Germinal center (tissue), 1 donor: ENCODE measurements at regions not wholly inside any gene's neighbourhood (a gene's known extent, or its start where the extent isn't known, plus 50 kb on each side); places are given as distances from the start of the nearest gene placed in this dataset.
"Not testable (repeated sequence)": the region's sequence is repeated elsewhere in the genome, so short reads cannot be mapped to it uniquely, and the experiment has no call there.

ENCODE experiments used
- DNase-seq: peaks from one replicate; pipeline ENCODE4 v3.0.0; 2012; ENCODE audit warnings: mixed read lengths, low spot score

DNA sequence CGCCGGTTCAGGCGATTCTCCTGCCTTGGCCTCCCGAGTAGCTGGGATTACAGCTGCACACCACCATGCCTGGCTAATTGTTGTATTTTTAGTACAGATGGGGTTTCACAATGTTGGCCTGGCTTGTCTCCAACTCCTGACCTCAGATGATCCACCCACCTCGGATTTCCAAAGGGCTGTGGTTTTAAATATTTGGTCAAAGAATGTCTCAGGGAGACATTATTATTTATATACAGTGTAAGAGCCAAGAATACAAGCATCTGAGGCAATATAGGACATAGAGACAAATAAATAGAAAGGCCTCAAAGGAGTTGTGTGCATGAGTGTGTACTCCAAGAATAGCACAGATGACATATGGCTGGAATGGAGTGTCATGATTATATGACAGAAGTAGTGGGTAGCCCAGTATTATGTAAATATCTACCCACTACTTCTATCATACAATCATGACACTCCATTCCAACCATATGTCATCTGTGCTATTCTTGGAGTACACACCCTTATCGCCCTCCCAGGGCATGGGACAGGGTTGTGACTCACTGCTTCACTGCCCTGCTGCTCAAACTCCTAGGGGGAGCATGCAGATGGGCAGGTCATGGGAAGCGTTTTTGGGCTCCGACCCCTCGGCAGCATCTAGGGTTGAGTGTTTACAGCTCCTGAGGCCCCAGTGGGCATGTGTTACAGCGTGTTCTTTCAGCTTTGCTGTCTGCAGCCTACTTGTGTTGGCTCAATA is 1649.8 kb upstream of the PCDH10 start:
- DNase-seq: no peak

- no peak for DNase-seq
Measured at GRCh38 chr4:131509521-131509920, 1639.6 kb upstream of the PCDH10 start.

DNA sequence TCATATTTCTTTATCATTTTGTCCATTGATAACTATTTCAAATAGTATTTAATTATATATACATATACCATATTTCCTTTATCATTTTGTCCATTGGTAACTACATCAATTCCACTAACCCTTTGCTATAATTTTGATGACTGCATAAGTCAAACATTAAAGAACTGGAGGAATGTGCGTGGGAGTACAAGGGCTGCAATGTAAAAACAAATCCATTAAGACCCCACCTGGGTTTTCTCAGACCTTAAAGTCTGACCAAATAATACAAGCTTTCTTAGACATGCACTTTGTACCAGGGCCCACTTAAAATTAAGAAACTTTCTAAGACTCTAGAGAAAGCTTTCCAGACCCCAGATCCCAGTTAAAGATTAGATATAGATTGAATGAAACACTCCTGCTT is 1622.4 kb upstream of the PCDH10 start:
- no peak for DNase-seq

- no peak for DNase-seq
Measured at GRCh38 chr4:131531087-131531486, 1618.0 kb upstream of the PCDH10 start.

- DNase-seq: no peak
Measured at GRCh38 chr4:131534944-131535645, 1614.0 kb upstream of the PCDH10 start.

DNA sequence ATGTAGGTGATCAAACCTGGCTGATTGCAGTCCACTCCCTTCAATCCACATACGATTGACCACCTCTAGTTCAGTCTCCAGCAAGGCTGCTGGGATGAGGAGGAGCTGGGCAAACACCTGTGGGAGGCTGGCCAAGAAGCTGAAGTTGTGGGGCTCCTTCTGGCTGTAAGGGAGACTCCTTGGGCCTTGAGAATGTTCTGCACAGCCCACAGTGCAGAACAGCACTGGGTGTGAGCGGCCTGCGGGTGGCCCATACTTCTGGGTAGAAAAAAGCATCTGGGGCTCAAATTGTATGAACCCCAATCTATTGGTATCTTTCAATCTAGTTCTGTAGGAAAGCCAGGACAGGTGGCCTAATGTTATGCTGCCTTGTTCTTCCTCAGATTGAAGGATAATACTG is 1608.8 kb upstream of the PCDH10 start:
- no peak for DNase-seq

DNA sequence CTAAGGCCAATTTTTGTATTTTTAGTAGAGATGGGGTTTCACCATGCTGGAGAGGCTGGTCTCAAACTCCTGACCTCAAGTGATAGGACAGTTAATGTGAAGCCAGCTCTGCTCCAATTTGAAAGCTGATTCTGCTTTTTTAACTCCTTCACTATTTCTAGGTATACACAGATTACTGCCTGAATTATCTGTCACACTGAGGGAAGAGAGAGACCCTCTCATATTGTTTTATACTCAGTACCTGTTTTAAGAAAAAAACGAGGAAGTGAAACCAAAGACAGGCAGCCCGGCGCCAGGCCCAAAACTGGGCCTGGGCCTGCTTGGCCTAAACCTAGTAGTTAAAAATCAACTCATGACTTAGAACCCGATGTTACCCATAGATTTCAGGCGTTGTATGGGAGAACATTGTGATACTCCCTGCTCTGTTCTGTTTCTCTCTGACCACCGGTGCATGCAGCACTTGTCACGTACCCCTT is 1601.5 kb upstream of the PCDH10 start:
- DNase-seq: no peak

- DNase-seq: no peak
Measured at GRCh38 chr4:131551306-131551705, 1597.8 kb upstream of the PCDH10 start.

- DNase-seq: no peak
Measured at GRCh38 chr4:131566026-131566425, 1583.1 kb upstream of the PCDH10 start.

DNA sequence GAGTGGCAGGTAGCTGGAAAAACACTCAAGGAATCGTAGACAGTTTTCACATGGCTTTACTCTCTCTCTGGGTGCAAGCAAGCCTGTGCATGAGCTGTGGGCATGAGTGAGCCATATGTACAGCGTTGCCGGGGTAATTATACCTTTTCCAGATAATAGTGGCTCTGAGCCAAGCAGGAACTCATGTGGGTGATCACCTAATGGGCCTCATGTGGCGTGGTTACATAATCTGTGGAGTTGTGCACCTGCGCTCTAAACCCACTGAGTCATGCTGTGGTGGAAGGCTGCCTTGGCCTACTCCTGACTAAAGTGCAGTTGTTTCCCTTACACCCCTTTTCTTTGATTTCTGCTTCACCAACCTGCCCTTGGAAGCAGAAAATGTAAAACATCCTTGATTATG is 1564.5 kb upstream of the PCDH10 start:
- no peak for DNase-seq

GRCh38 chr4:131595140-131595539 is 1554.0 kb upstream of the PCDH10 start:
- DNase-seq: no peak

DNA sequence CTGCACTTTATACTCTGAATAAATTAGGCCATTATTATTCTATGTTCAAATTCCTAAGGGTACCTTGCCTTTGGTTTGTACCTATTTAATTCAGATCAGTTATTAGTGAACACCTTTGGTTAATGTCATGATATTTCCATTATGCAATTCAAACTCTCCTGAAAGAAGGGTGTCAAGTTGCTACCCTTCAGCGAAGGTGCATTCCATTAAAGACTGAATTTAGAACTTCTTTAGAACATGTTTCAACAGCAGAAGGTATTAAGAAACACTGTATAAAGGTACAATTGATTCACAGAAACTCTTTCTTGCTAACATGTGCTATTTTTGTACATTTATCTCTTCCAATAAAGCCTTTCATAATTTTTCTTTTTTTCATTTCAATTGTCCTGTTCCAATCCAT is 1545.4 kb upstream of the PCDH10 start:
- DNase-seq: no peak

GRCh38 chr4:131609039-131609438 is 1540.1 kb upstream of the PCDH10 start:
- DNase-seq: no peak

GRCh38 chr4:131610517-131610916 is 1538.6 kb upstream of the PCDH10 start:
- DNase-seq: not testable (repeated sequence)

DNA sequence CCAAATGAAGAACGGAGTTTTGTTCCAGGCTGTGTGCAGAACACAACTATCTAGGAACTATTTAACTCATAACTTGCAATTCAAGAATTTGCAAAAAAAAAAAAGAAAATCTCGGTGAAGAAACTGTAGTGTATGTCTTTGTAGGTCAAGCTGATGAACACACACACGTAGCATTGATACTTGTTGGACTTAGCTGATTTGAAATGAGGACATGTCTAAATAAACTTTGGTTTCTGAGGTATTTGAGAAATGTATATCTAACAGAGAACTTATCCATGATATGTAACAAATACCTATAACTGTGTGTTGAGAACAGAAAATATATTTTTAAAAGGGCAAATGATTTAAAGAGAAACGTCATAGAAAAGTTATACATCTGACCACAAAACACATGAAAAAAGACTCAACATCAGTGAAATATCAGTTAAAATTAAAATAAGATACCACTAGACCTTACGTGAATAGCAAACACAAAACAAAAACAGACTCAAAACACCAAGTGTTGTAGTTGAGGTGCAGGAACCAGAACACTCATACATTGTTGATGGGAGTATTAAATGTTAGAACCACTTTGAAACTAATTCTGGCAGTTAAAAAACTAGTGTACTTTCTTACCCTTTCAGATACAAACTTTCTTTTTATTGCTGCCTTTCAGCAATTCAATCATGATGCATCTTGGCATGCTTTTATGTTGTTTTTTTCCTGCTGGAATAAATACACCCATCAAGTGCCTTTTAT is 1535.8 kb upstream of the PCDH10 start:
- DNase-seq: no peak

- DNase-seq: no peak
Measured at GRCh38 chr4:131613824-131614216, 1535.3 kb upstream of the PCDH10 start.

DNA sequence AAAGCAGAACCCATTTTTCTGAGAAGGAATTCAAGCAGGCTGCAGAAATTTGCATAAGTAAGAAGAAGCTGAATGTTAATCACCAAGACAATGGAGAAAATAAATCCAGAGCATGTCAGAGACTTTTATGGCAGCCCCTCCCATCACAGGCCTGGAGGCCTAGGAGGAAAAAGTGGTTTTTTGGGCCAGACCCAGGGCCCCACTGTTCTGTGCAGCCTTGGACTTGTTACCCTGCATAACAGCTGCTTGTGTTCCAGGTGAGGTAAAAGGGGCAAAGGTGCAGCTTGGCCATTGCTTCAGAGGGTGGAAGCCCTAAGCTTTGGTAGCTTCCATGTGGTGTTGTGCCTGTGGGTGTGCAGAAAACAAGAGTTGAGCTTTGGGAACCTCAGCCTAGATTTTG is 1516.2 kb upstream of the PCDH10 start:
- no peak for DNase-seq

- DNase-seq: no peak
Measured at GRCh38 chr4:131635191-131635590, 1513.9 kb upstream of the PCDH10 start.

DNA sequence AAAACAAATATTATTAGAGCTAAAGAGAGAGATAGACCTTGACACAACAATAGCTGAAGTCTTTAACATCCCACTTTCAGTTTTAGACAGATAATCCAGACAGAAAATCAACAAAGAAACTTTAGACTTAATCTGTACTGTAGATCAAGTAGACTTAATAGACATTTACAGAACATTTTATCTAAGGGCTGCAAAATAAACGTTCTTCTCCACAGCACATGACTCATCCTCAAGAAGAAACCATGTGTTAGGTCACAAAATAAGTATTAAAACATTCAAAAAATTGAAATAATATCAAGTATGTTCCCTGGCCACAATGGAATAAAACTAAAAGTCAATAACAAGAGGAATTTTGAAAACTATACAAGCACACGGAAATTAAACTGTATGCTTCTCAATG is 1510.3 kb upstream of the PCDH10 start:
- DNase-seq: no peak

DNA sequence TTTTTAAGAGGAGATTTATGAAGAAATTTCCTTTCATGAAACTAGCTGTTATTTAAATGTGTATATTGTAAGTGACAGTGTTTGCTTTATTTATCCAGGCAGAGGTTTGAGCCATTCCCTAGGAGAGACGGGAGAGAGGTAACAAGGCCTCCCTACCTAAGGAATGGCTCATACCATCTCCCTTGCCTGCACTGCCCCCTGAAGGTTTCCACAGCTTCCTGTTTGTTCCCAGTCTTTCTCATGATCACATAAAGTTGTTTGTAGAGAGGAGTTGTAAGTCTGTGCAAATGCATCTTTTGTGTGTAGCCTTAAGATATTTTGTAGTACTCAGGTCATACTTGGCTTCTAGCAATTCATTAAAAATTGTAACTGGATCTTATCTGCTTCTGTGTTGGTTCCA is 1504.5 kb upstream of the PCDH10 start:
- DNase-seq: no peak

- DNase-seq: no peak
Measured at GRCh38 chr4:131649227-131649626, 1499.9 kb upstream of the PCDH10 start.

DNA sequence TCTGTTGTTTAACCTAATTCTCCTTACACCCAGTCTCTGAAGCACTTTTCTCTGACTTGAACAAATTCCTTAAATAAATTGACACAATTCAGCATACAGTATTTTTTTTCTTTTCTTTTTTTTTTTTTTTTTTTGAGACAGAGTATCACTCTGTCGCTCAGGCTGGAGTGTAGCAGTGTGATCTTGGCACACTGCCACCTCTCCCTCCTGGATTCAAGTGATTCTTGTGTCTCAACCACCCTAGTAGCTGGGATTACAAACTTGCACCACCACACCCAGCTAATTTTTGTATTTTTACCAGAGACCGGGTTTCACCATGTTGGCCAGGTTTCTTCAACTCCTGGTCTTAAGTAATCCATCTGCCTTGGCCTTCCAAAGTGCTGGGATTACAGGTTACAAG is 1498.1 kb upstream of the PCDH10 start:
- DNase-seq: no peak

DNA sequence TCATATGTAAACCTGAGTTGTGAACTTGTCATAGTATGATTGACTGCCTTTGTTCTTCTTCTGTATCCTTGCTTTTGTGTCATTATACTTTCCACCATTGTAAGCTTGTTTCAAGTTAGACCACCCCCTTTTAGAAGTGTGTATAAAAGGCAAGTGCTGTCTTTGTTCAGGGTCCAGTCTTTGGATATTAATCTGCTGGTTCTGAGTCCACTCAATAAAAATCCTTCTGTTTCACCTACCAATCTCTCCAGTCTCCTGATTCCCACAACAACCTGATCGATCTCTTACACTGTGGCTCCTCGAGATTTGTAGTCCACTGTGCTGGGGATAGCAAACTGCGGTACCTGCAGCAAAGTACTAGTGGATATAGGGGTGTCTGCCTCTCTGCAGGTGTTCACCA is 1465.8 kb upstream of the PCDH10 start:
- DNase-seq: not testable (repeated sequence)
